ENCODE measurements at regions not wholly inside any gene's neighbourhood (a gene's known extent, or its start where the extent isn't known, plus 50 kb on each side); places are given as distances from the start of the nearest gene placed in this dataset.

DNA sequence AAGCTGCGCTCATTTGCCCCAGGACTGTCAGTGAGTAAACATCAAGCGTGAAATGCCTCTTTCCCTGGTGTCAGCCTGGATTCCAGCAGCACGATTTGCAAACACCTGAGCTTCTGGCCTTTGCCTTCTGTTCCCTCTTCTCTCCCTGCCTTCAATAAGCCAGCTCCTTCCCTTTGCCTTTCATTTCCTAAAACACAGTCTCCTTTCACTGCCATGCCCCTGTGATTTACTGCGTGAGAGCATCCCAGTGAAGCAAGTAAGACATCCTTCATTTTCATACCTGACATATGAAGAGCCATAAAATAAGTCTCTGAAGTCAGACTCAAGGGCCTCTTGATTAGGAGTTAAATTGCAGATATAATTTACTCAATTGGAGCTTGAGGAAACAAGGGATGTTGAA is 681.8 kb downstream of the TYW1 start:
- no peak overlapping the region for H3K27ac ChIP-seq
- TF ChIP-seq ZFX (IDR thresholded peaks at IDR 0.05): no peak
- TF ChIP-seq, protein P1, sequence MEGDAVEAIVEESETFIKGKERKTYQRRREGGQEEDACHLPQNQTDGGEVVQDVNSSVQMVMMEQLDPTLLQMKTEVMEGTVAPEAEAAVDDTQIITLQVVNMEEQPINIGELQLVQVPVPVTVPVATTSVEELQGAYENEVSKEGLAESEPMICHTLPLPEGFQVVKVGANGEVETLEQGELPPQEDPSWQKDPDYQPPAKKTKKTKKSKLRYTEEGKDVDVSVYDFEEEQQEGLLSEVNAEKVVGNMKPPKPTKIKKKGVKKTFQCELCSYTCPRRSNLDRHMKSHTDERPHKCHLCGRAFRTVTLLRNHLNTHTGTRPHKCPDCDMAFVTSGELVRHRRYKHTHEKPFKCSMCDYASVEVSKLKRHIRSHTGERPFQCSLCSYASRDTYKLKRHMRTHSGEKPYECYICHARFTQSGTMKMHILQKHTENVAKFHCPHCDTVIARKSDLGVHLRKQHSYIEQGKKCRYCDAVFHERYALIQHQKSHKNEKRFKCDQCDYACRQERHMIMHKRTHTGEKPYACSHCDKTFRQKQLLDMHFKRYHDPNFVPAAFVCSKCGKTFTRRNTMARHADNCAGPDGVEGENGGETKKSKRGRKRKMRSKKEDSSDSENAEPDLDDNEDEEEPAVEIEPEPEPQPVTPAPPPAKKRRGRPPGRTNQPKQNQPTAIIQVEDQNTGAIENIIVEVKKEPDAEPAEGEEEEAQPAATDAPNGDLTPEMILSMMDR (conservative IDR thresholded peaks at IDR 0.05): no peak

- no peak for TF ChIP-seq ZFX (IDR thresholded peaks at IDR 0.05)
These were observed 687.0 kb downstream of the TYW1 start for GRCh38 chr7:67683628-67684027.

GRCh38 chr7:67690700-67691099 is 694.1 kb downstream of the TYW1 start:
- TF ChIP-seq, protein P1 (conservative IDR thresholded peaks at IDR 0.05): no peak
- TF ChIP-seq ZFX (IDR thresholded peaks at IDR 0.05): no peak
- H3K27ac ChIP-seq: no peak overlapping the region; the same call in 1 of the 2 replicates

More at GRCh38 chr7:67683628-67684027, 687.0 kb downstream of the TYW1 start:
- no peak overlapping the region for H3K27ac ChIP-seq

DNA sequence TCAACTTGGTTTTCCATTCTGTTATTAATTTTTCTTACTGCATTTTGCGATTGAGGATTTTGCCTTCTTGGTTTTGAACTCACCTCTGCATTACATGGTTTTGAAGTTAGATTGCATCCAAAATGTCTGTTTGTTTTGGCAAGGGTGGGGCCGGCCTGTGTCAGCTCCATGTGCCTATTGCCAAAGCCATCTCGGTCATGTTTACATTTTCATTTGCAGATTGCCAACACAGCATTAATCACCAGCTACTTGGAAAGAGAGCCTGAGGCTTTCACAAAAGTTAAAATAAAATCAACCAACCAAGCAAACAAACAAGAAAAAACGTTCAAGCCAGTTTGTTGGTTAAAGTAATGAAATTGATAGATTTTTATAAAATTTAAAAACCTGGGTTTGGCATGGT is 695.8 kb downstream of the TYW1 start:
- TF ChIP-seq ZFX (IDR thresholded peaks at IDR 0.05): no peak
- TF ChIP-seq, protein P1 (conservative IDR thresholded peaks at IDR 0.05): no peak
- H3K27ac ChIP-seq: peak overlapping the region; percentile 68; the same call in 1 of the 2 replicates

DNA sequence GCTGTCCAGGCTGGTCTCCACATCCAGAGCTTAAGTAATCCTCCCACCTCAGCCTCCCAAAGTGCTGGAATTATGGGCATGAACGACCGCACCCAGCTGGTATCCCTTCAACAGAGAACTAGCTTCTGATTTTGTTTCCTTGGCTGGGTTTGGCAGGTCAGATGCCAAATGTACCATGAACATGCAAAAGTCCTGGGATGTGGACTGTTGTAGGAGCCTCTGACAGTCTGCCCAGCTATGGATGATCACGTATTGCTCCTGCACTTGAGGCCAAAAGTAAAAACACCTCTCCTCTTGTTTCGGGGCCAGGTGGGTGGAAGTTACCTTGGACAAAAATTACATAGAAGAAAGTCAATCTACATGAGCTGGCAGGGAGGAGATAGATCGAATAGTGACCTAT is 699.5 kb downstream of the TYW1 start:
- no peak overlapping the region for H3K27ac ChIP-seq
- TF ChIP-seq ZFX (IDR thresholded peaks at IDR 0.05): no peak
- TF ChIP-seq, protein P1 (conservative IDR thresholded peaks at IDR 0.05): no peak

DNA sequence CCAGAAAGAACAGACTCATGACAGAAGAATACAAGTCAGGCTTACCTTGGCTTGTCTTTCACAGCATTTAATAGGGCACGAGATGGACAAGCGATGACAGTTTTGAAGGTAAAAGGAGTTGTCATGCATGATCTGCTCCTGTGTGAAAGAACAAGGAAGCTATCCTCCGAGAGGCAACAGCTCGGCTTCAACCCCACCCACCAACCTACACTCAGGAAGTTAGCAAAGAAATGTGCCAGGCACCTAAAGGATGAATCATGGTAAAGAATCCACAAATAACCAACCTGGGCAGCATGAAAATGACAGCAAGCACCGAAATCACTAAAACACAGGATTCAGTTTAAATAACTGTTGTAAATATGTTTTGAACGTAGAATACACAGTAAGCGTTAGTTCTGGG is 700.2 kb downstream of the TYW1 start:
- no peak overlapping the region for H3K27ac ChIP-seq
- TF ChIP-seq ZFX (IDR thresholded peaks at IDR 0.05): no peak

- TF ChIP-seq, protein P1 (conservative IDR thresholded peaks at IDR 0.05): no peak
- TF ChIP-seq ZFX (IDR thresholded peaks at IDR 0.05): no peak
- H3K27ac ChIP-seq: no peak overlapping the region
These were observed 701.7 kb downstream of the TYW1 start for GRCh38 chr7:67698354-67698753.

GRCh38 chr7:67705850-67706249 is 709.2 kb downstream of the TYW1 start:
- no peak overlapping the region for H3K27ac ChIP-seq
- no peak for TF ChIP-seq ZFX (IDR thresholded peaks at IDR 0.05)
- TF ChIP-seq, protein P1 (conservative IDR thresholded peaks at IDR 0.05): no peak

Data from C4-2B (cell line).